ENCODE measurements at regions not wholly inside any gene's neighbourhood (a gene's known extent, or its start where the extent isn't known, plus 50 kb on each side); places are given as distances from the start of the nearest gene placed in this dataset.

DNA sequence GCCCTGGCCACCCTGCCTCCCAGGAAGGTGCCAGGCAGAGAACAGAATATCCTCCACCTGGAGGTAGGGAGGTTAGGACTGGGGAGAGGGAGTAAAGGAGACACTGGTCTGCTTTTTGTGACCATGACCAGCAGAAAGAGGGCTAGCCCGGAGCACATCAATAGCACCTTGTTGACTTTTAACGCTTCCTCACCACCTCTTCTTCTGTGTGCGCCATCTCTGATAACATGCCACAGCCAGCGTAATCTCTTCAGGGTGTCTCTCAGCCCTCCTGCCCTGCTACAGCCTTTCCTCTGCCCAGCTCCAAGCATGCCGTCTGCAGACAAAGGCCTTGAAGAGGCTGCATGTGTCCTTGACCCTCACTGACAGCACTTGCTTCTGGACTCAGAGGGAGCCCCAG lies 50.9 kb upstream of the GJA5 start:
- TF ChIP-seq, protein P1, sequence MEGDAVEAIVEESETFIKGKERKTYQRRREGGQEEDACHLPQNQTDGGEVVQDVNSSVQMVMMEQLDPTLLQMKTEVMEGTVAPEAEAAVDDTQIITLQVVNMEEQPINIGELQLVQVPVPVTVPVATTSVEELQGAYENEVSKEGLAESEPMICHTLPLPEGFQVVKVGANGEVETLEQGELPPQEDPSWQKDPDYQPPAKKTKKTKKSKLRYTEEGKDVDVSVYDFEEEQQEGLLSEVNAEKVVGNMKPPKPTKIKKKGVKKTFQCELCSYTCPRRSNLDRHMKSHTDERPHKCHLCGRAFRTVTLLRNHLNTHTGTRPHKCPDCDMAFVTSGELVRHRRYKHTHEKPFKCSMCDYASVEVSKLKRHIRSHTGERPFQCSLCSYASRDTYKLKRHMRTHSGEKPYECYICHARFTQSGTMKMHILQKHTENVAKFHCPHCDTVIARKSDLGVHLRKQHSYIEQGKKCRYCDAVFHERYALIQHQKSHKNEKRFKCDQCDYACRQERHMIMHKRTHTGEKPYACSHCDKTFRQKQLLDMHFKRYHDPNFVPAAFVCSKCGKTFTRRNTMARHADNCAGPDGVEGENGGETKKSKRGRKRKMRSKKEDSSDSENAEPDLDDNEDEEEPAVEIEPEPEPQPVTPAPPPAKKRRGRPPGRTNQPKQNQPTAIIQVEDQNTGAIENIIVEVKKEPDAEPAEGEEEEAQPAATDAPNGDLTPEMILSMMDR (conservative IDR thresholded peaks at IDR 0.05; ENCODE audit: low read length), result no peak
- no peak for TF ChIP-seq EZH2phosphoT487 (IDR thresholded peaks at IDR 0.05; ENCODE audit: borderline replicate concordance)

Data from Loucy (cell line).